Mucosa of descending colon (tissue), 3 donors: ENCODE measurements at regions not wholly inside any gene's neighbourhood (a gene's known extent, or its start where the extent isn't known, plus 50 kb on each side); places are given as distances from the start of the nearest gene placed in this dataset.

Source experiments
- ATAC-seq: fragments of 200-7000 bp; cut with Tn5 transposase; one replicate; pipeline ENCODE4 v1.9.1; 2020; ENCODE audit warnings: mild to moderate bottlenecking, moderate library complexity
- DNase-seq, 3 donors: peaks; one replicate each; pipeline ENCODE4 v3.0.0-alpha.2; 2020
- H3K36me3 ChIP-seq: fragments of 200-600 bp; one replicate; pipeline ENCODE4 v1.8.0; 2021; ENCODE audit warnings: low read depth, mild to moderate bottlenecking
- H3K4me1 ChIP-seq: fragments of 200-600 bp; one replicate; pipeline ENCODE4 v1.8.0; 2021; ENCODE audit warnings: low read depth, mild to moderate bottlenecking
- H3K4me3 ChIP-seq: fragments of 200-600 bp; one replicate; pipeline ENCODE4 v1.8.0; 2021; ENCODE audit warnings: mild to moderate bottlenecking
- H3K9me3 ChIP-seq: fragments of 200-600 bp; one replicate; pipeline ENCODE4 v1.8.0; 2021; ENCODE audit warnings: mild to moderate bottlenecking
- CTCF ChIP-seq: fragments of 200-600 bp; IDR thresholded peaks from one replicate; pipeline ENCODE4 v1.8.0; 2022; ENCODE audit warnings: antibody characterized with exemption, mild to moderate bottlenecking
- intact Hi-C, 2 donors: fragments of 100-400 bp; cut with DNase I in 1 of 2; cut with micrococcal nuclease in 1 of 2; formaldehyde crosslinking; loops; one replicate each; pipeline versions ENCODE4 v1.11.0 to v1.11.1; 2022; cut with DNase I, micrococcal nuclease
- donor health status: DM: no; HTN: no; CAD: no; lungs with moderate emphysema.
- donor health status: DM: no; HTN: no; CAD: no.
- donor health status: DM: no; HTN: yes; CAD: no.

- intact Hi-C loops, result loop anchor here in 1 of 2 donors (10.0 kb wide), 1 partner anchor 164 kb away; no protein-coding TSS in a partner anchor
- DNase-seq, result no peak
- no peak for ATAC-seq
- Histone ChIP-seq H3K4me3 (no peak overlapping the region), H3K4me1 (no peaks in the 10 kb centered on the region), H3K36me3 (no peaks in the 10 kb centered on the region), H3K9me3 (no peaks in the 10 kb centered on the region)
- no peak for TF ChIP-seq CTCF
These were observed 140.3 kb upstream of the CHD1 start for GRCh38 chr5:99068944-99069650.

GRCh38 chr5:99063737-99064136 is 134.9 kb upstream of the CHD1 start:
- TF ChIP-seq CTCF, result no peak
- DNase-seq, result no peak
- Histone ChIP-seq H3K4me1 (no peaks in the 10 kb centered on the region), H3K9me3 (no peaks in the 10 kb centered on the region), H3K4me3 (no peak overlapping the region), H3K36me3 (no peaks in the 10 kb centered on the region)
- intact Hi-C loops, result loop anchor here in 1 of 2 donors (10.0 kb wide), 1 partner anchor 159 kb away; no protein-coding TSS in a partner anchor
- ATAC-seq, result no peak

- intact Hi-C loops, result loop anchor here in 1 of 2 donors (10.0 kb wide), 1 partner anchor 157 kb away; no protein-coding TSS in a partner anchor
- ATAC-seq (peak; percentile 42), DNase-seq (no peak)
- TF ChIP-seq CTCF, result no peak
- no peak overlapping the region for H3K4me3 ChIP-seq
- H3K4me1 ChIP-seq, result no peaks in the 10 kb centered on the region
- no peaks in the 10 kb centered on the region for H3K36me3 ChIP-seq
- H3K9me3 ChIP-seq, result no peaks in the 10 kb centered on the region
These were observed 132.9 kb upstream of the CHD1 start for GRCh38 chr5:99061711-99062110.

- Histone ChIP-seq H3K4me1 (no peaks in the 10 kb centered on the region), H3K36me3 (no peaks in the 10 kb centered on the region), H3K9me3 (no peaks in the 10 kb centered on the region), H3K4me3 (no peak overlapping the region)
- no peak for TF ChIP-seq CTCF
- DNase-seq (peak in 1 of 3 donors; percentile 21), ATAC-seq (peak; percentile 15)
- intact Hi-C loops, result loop anchor here in 1 of 2 donors (10.0 kb wide), 1 partner anchor 156 kb away; no protein-coding TSS in a partner anchor
These were observed 132.5 kb upstream of the CHD1 start for GRCh38 chr5:99061299-99061698.

GRCh38 chr5:99060306-99061261 is 131.8 kb upstream of the CHD1 start:
- DNase-seq (peak; percentile 70 to 95 (median 87)), ATAC-seq (peak; percentile 89)
- H3K36me3 ChIP-seq, result no peaks in the 10 kb centered on the region
- H3K9me3 ChIP-seq, result no peaks in the 10 kb centered on the region
- peak; percentile 76 for TF ChIP-seq CTCF
- no peaks in the 10 kb centered on the region for H3K4me1 ChIP-seq
- intact Hi-C loops, result loop anchor here in 1 of 2 donors (10.0 kb wide), 1 partner anchor 156 kb away; no protein-coding TSS in a partner anchor
- no peak overlapping the region for H3K4me3 ChIP-seq
